GM18868 (cell line): ENCODE measurements at regions not wholly inside any gene's neighbourhood (a gene's known extent, or its start where the extent isn't known, plus 50 kb on each side); places are given as distances from the start of the nearest gene placed in this dataset.
"Not testable (repeated sequence)": the region's sequence is repeated elsewhere in the genome, so short reads cannot be mapped to it uniquely, and the experiment has no call there.

Source experiments
- ATAC-seq: cut with Tn5 transposase; IDR thresholded peaks from one replicate; pipeline ENCODE4 v1.9.1; 2021; ENCODE audit warnings: mild to moderate bottlenecking, moderate library complexity; ENCODE audit not compliant: unreplicated experiment

- ATAC-seq = no peak
Measured at GRCh38 chr10:28892818-28893547, 215.7 kb downstream of the BAMBI start.

GRCh38 chr10:28894146-28894545 lies 216.8 kb downstream of the BAMBI start:
- ATAC-seq = no peak

GRCh38 chr10:28895671-28896070 lies 218.3 kb downstream of the BAMBI start:
- ATAC-seq = not testable (repeated sequence)

GRCh38 chr10:28896791-28897409 lies 219.6 kb downstream of the BAMBI start:
- not testable (repeated sequence) for ATAC-seq

GRCh38 chr10:28897617-28898464 lies 220.5 kb downstream of the BAMBI start:
- no peak for ATAC-seq

- no peak for ATAC-seq
Measured at GRCh38 chr10:28902215-28902614, 224.9 kb downstream of the BAMBI start.

GRCh38 chr10:28903063-28903462 lies 225.7 kb downstream of the BAMBI start:
- ATAC-seq = no peak

- no peak for ATAC-seq
Measured at GRCh38 chr10:28903736-28904135, 226.4 kb downstream of the BAMBI start.

- ATAC-seq = no peak
Measured at GRCh38 chr10:28905371-28905770, 228.1 kb downstream of the BAMBI start.

- no peak for ATAC-seq
Measured at GRCh38 chr10:28906011-28906411, 228.7 kb downstream of the BAMBI start.

GRCh38 chr10:28906415-28906814 lies 229.1 kb downstream of the BAMBI start:
- ATAC-seq = no peak

GRCh38 chr10:28906934-28907333 lies 229.6 kb downstream of the BAMBI start:
- ATAC-seq = no peak

GRCh38 chr10:28909875-28910274 lies 232.6 kb downstream of the BAMBI start:
- no peak for ATAC-seq

- no peak for ATAC-seq
Measured at GRCh38 chr10:28910956-28911355, 233.6 kb downstream of the BAMBI start.

GRCh38 chr10:28911511-28911910 lies 234.2 kb downstream of the BAMBI start:
- ATAC-seq = not testable (repeated sequence)

- ATAC-seq = no peak
Measured at GRCh38 chr10:28912017-28912783, 234.9 kb downstream of the BAMBI start.

- no peak for ATAC-seq
Measured at GRCh38 chr10:28913436-28914237, 236.3 kb downstream of the BAMBI start.

- ATAC-seq = no peak
Measured at GRCh38 chr10:28914701-28915100, 237.4 kb downstream of the BAMBI start.

GRCh38 chr10:28915989-28916588 lies 238.8 kb downstream of the BAMBI start:
- ATAC-seq = no peak

- ATAC-seq = no peak
Measured at GRCh38 chr10:28920091-28920490, 242.8 kb downstream of the BAMBI start.
